HEK293T (cell line): ENCODE measurements at regions not wholly inside any gene's neighbourhood (a gene's known extent, or its start where the extent isn't known, plus 50 kb on each side); places are given as distances from the start of the nearest gene placed in this dataset.

Experiments used
- CTCF ChIA-PET: fragments of 350-600 bp; formaldehyde crosslinking; extraction: SDS; loops from one replicate; lab custom pipeline; 2021; ENCODE audit warnings: antibody characterized with exemption, inconsistent platforms; lab: Yijun Ruan, JAX
- POLR2A ChIA-PET: fragments of 350-600 bp; formaldehyde crosslinking; extraction: SDS; loops from one replicate; lab custom pipeline; 2020; ENCODE audit warnings: antibody characterized with exemption, inconsistent platforms; lab: Yijun Ruan, JAX
- DNase-seq: peaks from one replicate; pipeline ENCODE4 v3.0.0; 2012; ENCODE audit warnings: mixed read lengths; ENCODE audit errors: extremely low spot score
- ARNT ChIP-seq: fragments of 450-650 bp; IDR thresholded peaks from 2 replicates; pipeline ENCODE4 v1.6.1; 2017; ENCODE audit warnings: mild to moderate bottlenecking
- BHLHE40 ChIP-seq: fragments of 450-650 bp; IDR thresholded peaks from 2 replicates; pipeline ENCODE4 v1.6.1; 2016; ENCODE audit warnings: mild to moderate bottlenecking, moderate library complexity, borderline replicate concordance
- CTBP1 ChIP-seq: fragments of 450-650 bp; IDR thresholded peaks from 2 replicates; pipeline ENCODE4 v1.6.1; 2016; ENCODE audit warnings: borderline replicate concordance
- ELF4 ChIP-seq: fragments of 450-650 bp; IDR thresholded peaks from 2 replicates; pipeline ENCODE4 v1.6.1; 2017; ENCODE audit warnings: antibody characterized with exemption
- FOXA1 ChIP-seq: fragments of 450-650 bp; IDR thresholded peaks from 2 replicates; pipeline ENCODE4 v1.6.1; 2016; ENCODE audit warnings: mild to moderate bottlenecking
- FOXK2 ChIP-seq: fragments of 450-650 bp; IDR thresholded peaks from 2 replicates; pipeline ENCODE4 v1.6.1; 2016; ENCODE audit warnings: mild to moderate bottlenecking
- FOXM1 ChIP-seq: fragments of 450-650 bp; IDR thresholded peaks from 2 replicates; pipeline ENCODE4 v1.6.1; 2017; ENCODE audit warnings: mild to moderate bottlenecking, borderline replicate concordance
- HDGF ChIP-seq: fragments of 450-650 bp; IDR thresholded peaks from 2 replicates; pipeline ENCODE4 v1.6.1; 2017; ENCODE audit warnings: antibody characterized with exemption, borderline replicate concordance
- L3MBTL2 ChIP-seq: fragments of 450-650 bp; conservative IDR thresholded peaks from 2 replicates; pipeline ENCODE4 v1.6.1; 2016; ENCODE audit warnings: mild to moderate bottlenecking
- LEF1 ChIP-seq: fragments of 450-650 bp; IDR thresholded peaks from 2 replicates; pipeline ENCODE4 v1.6.1; 2017; ENCODE audit warnings: mild to moderate bottlenecking, borderline replicate concordance
- NFRKB ChIP-seq: fragments of 450-650 bp; IDR thresholded peaks from 2 replicates; pipeline ENCODE4 v1.6.1; 2016; ENCODE audit warnings: mild to moderate bottlenecking, moderate library complexity
- SP1 ChIP-seq: fragments of 450-650 bp; IDR thresholded peaks from 2 replicates; pipeline ENCODE4 v1.6.1; 2017
- SUZ12 ChIP-seq: fragments of 450-650 bp; IDR thresholded peaks from 2 replicates; pipeline ENCODE4 v1.6.1; 2016; ENCODE audit warnings: mild to moderate bottlenecking
- TARDBP ChIP-seq: fragments of 450-650 bp; IDR thresholded peaks from 2 replicates; pipeline ENCODE4 v1.6.1; 2016
- ZNF384 ChIP-seq: fragments of 450-650 bp; IDR thresholded peaks from 2 replicates; pipeline ENCODE4 v1.6.1; 2016
- TF ChIP-seq, protein P1 (sequence below): fragments of 450-650 bp; IDR thresholded peaks from 2 replicates; pipeline ENCODE4 v1.6.1; 2016

DNA sequence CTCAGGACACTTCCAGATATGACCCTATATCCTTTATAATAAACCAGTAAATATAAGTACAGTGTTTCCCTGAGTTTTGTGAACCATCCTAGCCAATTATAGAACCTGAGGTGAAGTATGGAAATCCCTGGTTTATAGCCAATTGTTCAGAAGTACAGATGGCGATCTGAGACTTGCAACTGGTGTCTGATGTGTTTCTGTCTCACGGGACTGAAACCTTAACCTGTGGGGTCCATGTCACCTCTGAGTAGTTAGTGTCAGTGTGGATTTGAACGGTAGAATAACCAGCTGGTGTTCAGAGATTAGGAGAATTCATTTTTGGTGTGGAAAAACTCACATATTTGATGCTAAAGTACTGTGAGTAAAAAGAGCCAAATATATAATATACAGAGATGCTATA lies 606.6 kb downstream of the MAFB start:
- POLR2A ChIA-PET = no interaction called here
- DNase-seq = no peak
- TF ChIP-seq ELF4 (no peak), BHLHE40 (no peak), ARNT (no peak), L3MBTL2 (no peak), FOXK2 (no peak), ZNF384 (no peak), HDGF (no peak)
- TF ChIP-seq, protein P1, sequence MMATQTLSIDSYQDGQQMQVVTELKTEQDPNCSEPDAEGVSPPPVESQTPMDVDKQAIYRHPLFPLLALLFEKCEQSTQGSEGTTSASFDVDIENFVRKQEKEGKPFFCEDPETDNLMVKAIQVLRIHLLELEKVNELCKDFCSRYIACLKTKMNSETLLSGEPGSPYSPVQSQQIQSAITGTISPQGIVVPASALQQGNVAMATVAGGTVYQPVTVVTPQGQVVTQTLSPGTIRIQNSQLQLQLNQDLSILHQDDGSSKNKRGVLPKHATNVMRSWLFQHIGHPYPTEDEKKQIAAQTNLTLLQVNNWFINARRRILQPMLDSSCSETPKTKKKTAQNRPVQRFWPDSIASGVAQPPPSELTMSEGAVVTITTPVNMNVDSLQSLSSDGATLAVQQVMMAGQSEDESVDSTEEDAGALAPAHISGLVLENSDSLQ = no peak
- CTCF ChIA-PET = no interaction called here

DNA sequence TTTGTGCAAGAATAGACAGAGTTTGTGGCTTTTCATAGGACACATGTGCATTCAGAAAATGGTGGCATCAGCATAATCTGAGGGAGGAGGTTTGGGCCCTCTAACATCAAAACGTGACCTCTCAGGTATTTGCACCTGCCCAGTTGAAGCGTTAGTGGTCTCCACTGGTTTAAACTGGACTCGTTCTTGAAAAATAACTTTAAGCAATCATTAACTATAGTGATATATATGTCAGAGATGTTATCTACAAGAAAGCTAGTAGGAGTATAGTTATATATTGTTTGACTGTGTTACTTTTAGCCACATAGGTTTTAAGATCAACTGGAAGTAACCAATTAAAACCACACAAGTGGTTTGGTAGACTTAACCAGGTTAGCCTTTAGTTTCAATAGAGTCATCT lies 607.4 kb downstream of the MAFB start:
- no peak for DNase-seq
- no peak for TF ChIP-seq SUZ12
- TF ChIP-seq ELF4 = no peak
- no peak for TF ChIP-seq HDGF
- no peak for TF ChIP-seq L3MBTL2
- no peak for TF ChIP-seq BHLHE40
- POLR2A ChIA-PET = no interaction called here
- CTCF ChIA-PET = no interaction called here

DNA sequence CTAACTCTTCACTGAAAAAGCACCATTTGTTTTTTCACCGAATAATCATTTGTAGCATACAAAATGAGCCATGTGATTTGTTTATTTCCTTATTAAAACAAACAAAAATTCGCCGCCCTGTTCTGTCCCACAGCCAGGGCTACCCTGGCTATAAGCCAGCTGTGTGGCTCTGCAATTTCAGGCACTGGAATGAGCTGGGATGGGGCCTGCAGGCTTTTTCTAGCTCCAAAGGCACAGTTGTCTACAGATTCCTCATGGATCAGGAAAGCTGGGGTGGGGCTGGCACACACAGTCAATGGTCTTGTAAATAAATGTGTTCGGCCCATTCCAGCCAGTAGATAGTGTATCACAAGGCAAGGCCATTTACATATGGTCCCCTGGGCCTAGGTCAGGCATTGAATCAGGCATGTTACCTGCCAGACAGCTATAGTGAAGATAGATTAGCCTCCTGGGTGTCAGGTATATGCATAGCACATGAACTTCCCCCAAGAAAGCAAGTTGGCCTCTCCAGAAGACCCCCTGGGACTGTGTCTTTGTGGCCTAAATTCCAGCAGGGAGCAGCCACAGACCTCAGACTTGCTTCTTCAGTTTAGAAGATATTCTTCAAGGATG lies 608.9 kb downstream of the MAFB start:
- ChIA-PET CTCF (interaction anchor here (1.1 kb wide), 1 partner anchor 8 kb away, joined by 3 read pairs; no protein-coding TSS in a partner anchor), POLR2A (no interaction called here)
- no peak for TF ChIP-seq ELF4
- no peak for TF ChIP-seq HDGF
- no peak for TF ChIP-seq FOXK2
- TF ChIP-seq ARNT = no peak
- no peak for TF ChIP-seq FOXM1
- no peak for TF ChIP-seq CTBP1
- TF ChIP-seq ZNF384 = no peak
- TF ChIP-seq, protein P1 = no peak
- TF ChIP-seq BHLHE40 = no peak
- no peak for TF ChIP-seq FOXA1
- no peak for TF ChIP-seq TARDBP
- TF ChIP-seq SP1 = no peak
- no peak for TF ChIP-seq SUZ12
- TF ChIP-seq NFRKB = no peak
- TF ChIP-seq LEF1 = no peak
- TF ChIP-seq L3MBTL2 = no peak
- no peak for DNase-seq

DNA sequence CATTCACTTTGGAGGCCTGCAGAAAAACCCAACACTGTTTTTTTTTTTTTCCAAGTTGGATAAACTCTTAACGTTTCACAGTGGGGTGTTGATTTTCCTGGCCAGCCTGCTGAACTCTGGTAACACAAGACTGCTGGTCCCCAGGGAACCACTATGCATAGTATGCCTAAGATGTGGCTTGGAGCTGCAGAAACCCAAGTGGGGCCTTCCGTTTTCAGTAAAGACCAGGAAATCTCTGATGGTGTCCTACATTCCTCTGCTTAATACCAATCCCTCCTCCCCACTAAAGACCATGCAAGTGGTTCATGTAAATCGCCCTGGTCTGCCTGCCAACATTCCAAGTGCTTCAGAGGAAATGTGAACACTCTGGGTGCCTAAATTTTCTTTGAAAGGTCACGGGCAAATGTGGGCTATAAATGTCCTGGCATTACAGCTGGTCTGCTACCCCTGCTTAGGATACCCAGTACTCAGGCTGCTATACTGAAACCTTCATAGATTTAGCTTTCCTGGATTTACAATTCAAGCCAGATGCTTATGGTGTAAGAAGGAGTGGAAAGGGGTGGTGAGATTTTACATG lies 615.4 kb downstream of the MAFB start:
- CTCF ChIA-PET = no interaction called here
- DNase-seq = no peak
- TF ChIP-seq CTBP1 (no peak), FOXA1 (no peak), SUZ12 (no peak), SP1 (no peak), ELF4 (no peak), FOXM1 (no peak), HDGF (no peak), LEF1 (no peak), ZNF384 (no peak), L3MBTL2 (no peak), TARDBP (no peak), ARNT (no peak), FOXK2 (no peak), BHLHE40 (no peak), NFRKB (no peak)
- TF ChIP-seq, protein P1 = no peak

DNA sequence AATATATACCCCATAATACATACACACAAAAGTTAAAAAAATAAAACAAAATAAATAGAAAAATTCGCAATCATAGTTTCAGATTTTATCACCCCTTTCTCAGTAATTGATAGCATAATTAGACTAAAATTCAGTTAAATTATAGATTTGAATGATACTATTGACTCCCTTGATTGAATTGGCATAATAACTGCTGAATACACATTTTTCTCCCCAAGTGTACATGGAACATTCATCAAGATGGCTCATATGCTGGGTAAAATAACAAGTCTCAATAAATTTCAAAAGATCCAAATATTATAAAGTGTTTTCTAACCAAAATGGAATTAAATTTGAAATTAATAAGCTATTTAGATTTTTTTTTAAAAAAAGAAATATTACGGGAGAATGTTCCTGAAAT lies 616.1 kb downstream of the MAFB start:
- TF ChIP-seq FOXK2 (no peak), ARNT (no peak), SUZ12 (no peak), ELF4 (no peak), CTBP1 (no peak), ZNF384 (no peak), L3MBTL2 (no peak), BHLHE40 (no peak), LEF1 (no peak), NFRKB (no peak), SP1 (no peak), HDGF (no peak), FOXA1 (no peak), FOXM1 (no peak)
- TF ChIP-seq, protein P1 = no peak
- ChIA-PET POLR2A (no interaction called here), CTCF (no interaction called here)
- no peak for DNase-seq

More for the DNA sequence above, 615.4 kb downstream of the MAFB start:
- POLR2A ChIA-PET = no interaction called here

DNA sequence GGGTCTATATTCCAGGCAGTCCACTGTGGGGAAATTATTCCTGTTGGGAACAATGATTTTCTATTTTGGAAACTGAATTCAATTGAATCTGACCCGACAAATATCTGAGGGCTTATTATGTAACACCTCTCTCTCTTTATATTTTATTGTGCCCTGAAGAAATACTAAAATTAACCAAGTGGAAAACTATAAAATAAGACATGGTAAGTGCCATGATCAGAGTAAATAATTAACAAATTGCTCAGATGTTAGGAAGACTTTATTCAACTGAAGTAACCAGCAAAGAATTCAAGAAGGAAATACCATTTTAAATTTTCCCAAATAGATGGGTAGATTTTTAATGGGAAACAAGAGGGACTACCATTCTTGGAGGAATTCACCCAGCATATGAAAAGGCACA lies 632.9 kb downstream of the MAFB start:
- no peak for DNase-seq
- CTCF ChIA-PET = no interaction called here
- TF ChIP-seq SP1 (no peak), TARDBP (no peak), NFRKB (no peak), HDGF (no peak), FOXK2 (no peak), ZNF384 (no peak), BHLHE40 (no peak), ELF4 (no peak), SUZ12 (no peak), ARNT (no peak)
- TF ChIP-seq, protein P1 = no peak
- POLR2A ChIA-PET = no interaction called here
